ENCODE measurements at regions not wholly inside any gene's neighbourhood (a gene's known extent, or its start where the extent isn't known, plus 50 kb on each side); places are given as distances from the start of the nearest gene placed in this dataset.

GRCh38 chr16:75836347-75837010, 110.2 kb upstream of the CPHXL start:
- ChIA-PET CTCF (no interaction called here), POLR2A (no interaction called here)
- DNase-seq (ENCODE audit: extremely low spot score), result no peak
- no peak for TF ChIP-seq SP1 (IDR thresholded peaks at IDR 0.05)
- TF ChIP-seq ARNT (IDR thresholded peaks at IDR 0.05), result no peak
- no peak for TF ChIP-seq L3MBTL2 (conservative IDR thresholded peaks at IDR 0.05)
- no peak for TF ChIP-seq ELF4 (IDR thresholded peaks at IDR 0.05)
- TF ChIP-seq TARDBP (IDR thresholded peaks at IDR 0.05), result no peak
- no peak for TF ChIP-seq NFRKB (IDR thresholded peaks at IDR 0.05)
- no peak for TF ChIP-seq HDGF (IDR thresholded peaks at IDR 0.05; ENCODE audit: borderline replicate concordance)
- TF ChIP-seq, protein P1, sequence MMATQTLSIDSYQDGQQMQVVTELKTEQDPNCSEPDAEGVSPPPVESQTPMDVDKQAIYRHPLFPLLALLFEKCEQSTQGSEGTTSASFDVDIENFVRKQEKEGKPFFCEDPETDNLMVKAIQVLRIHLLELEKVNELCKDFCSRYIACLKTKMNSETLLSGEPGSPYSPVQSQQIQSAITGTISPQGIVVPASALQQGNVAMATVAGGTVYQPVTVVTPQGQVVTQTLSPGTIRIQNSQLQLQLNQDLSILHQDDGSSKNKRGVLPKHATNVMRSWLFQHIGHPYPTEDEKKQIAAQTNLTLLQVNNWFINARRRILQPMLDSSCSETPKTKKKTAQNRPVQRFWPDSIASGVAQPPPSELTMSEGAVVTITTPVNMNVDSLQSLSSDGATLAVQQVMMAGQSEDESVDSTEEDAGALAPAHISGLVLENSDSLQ (IDR thresholded peaks at IDR 0.05), result no peak
- TF ChIP-seq FOXA1 (IDR thresholded peaks at IDR 0.05), result no peak
- TF ChIP-seq BHLHE40 (IDR thresholded peaks at IDR 0.05; ENCODE audit: borderline replicate concordance), result no peak
- TF ChIP-seq SUZ12 (IDR thresholded peaks at IDR 0.05), result no peak
- TF ChIP-seq ZNF384 (IDR thresholded peaks at IDR 0.05), result no peak
- no peak for TF ChIP-seq FOXK2 (IDR thresholded peaks at IDR 0.05)
- no peak for TF ChIP-seq CTBP1 (IDR thresholded peaks at IDR 0.05; ENCODE audit: borderline replicate concordance)
- TF ChIP-seq LEF1 (IDR thresholded peaks at IDR 0.05; ENCODE audit: borderline replicate concordance), result no peak
- TF ChIP-seq FOXM1 (IDR thresholded peaks at IDR 0.05; ENCODE audit: borderline replicate concordance), result no peak

DNA sequence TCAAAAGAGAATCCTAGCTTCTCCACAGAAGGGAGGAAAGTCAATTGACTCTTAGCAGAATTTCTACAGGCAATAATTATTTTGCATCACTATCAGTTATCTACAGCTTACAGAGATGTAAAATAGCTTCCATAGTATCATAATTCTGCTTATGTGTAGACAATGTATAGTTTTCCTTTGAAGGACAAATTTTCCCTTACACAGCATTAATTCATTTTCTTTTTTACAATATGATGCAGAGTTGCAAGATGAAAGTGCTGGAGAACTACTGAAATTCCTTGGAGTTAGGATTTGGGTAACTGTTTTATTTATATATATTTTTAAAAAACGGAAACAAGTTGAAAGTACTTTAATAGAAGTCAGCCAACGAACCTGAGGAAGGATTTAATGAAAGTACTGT, 111.0 kb upstream of the CPHXL start:
- no peak for DNase-seq (ENCODE audit: extremely low spot score)
- TF ChIP-seq ELF4 (IDR thresholded peaks at IDR 0.05), result no peak
- TF ChIP-seq FOXA1 (IDR thresholded peaks at IDR 0.05), result no peak
- POLR2A ChIA-PET, result no interaction called here
- CTCF ChIA-PET, result no interaction called here

DNA sequence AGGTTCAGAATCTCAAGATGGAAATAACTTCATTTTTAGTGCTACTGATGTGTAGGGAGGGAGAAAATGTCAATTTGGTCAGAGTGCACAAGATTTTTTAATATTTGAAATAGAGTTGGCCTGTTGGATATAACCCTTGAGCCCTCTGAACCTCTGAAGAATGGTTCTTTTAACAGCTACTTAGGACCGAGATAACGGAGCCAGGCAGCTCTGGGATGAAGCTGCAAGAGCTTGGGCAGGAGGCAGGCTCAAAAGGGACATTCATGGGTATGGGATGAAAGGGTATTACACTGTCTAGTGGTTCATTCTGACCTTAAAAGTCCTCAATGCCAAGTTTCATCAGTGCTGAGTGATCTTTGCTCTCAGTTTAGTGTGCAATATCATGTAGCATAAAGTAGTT, 111.4 kb upstream of the CPHXL start:
- no peak for DNase-seq (ENCODE audit: extremely low spot score)
- ChIA-PET CTCF (no interaction called here), POLR2A (no interaction called here)
- no peak for TF ChIP-seq TARDBP (IDR thresholded peaks at IDR 0.05)
- no peak for TF ChIP-seq L3MBTL2 (conservative IDR thresholded peaks at IDR 0.05)
- TF ChIP-seq LEF1 (IDR thresholded peaks at IDR 0.05; ENCODE audit: borderline replicate concordance), result no peak

DNA sequence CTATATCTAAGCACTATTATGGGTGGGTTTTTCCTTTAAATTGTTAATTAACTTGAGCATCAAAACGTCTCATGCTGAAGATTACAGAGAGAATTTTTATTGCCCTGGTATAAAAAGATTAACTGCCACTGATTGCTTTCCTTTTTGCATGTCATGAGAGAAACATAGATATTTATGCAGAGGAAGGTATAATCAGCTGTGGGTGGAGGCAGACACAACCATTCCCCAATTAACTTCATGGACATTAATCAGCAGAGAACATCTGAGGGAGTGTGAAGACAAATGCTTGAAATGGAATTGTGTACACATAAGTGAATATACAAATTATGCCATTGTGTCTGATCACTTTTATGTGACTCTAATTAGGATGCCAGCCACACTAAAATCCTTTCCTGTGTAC, 115.2 kb upstream of the CPHXL start:
- no peak for DNase-seq (ENCODE audit: extremely low spot score)
- ChIA-PET CTCF (no interaction called here), POLR2A (no interaction called here)
- no peak for TF ChIP-seq BHLHE40 (IDR thresholded peaks at IDR 0.05; ENCODE audit: borderline replicate concordance)
- TF ChIP-seq ZNF384 (IDR thresholded peaks at IDR 0.05), result no peak
- TF ChIP-seq L3MBTL2 (conservative IDR thresholded peaks at IDR 0.05), result no peak
- TF ChIP-seq CTBP1 (IDR thresholded peaks at IDR 0.05; ENCODE audit: borderline replicate concordance), result no peak
- TF ChIP-seq NFRKB (IDR thresholded peaks at IDR 0.05), result no peak
- TF ChIP-seq TARDBP (IDR thresholded peaks at IDR 0.05), result no peak
- TF ChIP-seq SP1 (IDR thresholded peaks at IDR 0.05), result no peak
- TF ChIP-seq LEF1 (IDR thresholded peaks at IDR 0.05; ENCODE audit: borderline replicate concordance), result no peak
- no peak for TF ChIP-seq FOXK2 (IDR thresholded peaks at IDR 0.05)
- TF ChIP-seq HDGF (IDR thresholded peaks at IDR 0.05; ENCODE audit: borderline replicate concordance), result no peak
- TF ChIP-seq FOXA1 (IDR thresholded peaks at IDR 0.05), result no peak

DNA sequence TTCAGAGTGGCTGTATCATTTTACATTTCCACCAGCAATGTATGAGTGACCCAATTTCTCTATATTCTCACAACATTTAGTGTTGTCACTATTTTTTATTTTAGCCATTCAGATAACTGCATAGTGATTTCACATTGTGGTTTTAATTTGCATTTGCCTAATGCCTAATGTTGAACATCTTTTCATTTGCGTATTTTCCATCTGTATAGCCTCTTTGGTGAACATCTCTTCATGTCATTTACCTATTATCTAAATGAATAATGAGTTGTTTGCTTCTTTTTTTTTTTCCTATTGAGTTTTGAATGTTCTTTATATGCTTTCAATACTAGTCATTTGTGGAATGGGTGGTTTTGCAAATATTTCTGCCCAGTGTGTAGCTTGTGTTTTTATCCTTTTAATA, 120.9 kb upstream of the CPHXL start:
- no peak for TF ChIP-seq FOXM1 (IDR thresholded peaks at IDR 0.05; ENCODE audit: borderline replicate concordance)
- no peak for DNase-seq (ENCODE audit: extremely low spot score)
- ChIA-PET CTCF (no interaction called here), POLR2A (no interaction called here)

DNA sequence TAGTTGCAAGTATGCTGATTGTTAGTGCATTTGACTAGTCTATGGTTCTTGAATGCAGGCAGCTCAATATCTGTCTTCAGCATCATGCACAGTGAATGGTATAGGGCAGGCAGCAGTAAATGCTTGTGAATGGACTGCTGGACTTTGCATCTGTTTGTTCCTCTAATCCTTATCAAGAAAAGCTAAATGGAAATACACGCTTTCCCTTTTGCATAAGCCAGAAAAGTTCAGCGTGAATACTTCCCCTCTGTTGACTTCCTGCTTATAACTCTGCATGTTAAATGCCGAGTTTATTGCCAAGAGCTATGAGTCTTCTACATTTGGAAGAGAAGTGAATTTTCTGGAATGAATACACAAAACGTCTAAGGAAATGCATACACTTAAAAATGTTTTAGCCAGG, 127.9 kb upstream of the CPHXL start:
- ChIA-PET CTCF (no interaction called here), POLR2A (no interaction called here)
- no peak for TF ChIP-seq BHLHE40 (IDR thresholded peaks at IDR 0.05; ENCODE audit: borderline replicate concordance)
- no peak for TF ChIP-seq ZNF384 (IDR thresholded peaks at IDR 0.05)
- TF ChIP-seq, protein P1 (IDR thresholded peaks at IDR 0.05), result no peak
- TF ChIP-seq FOXK2 (IDR thresholded peaks at IDR 0.05), result no peak
- TF ChIP-seq SP1 (IDR thresholded peaks at IDR 0.05), result no peak
- TF ChIP-seq NFRKB (IDR thresholded peaks at IDR 0.05), result no peak
- TF ChIP-seq ELF4 (IDR thresholded peaks at IDR 0.05), result no peak
- TF ChIP-seq FOXM1 (IDR thresholded peaks at IDR 0.05; ENCODE audit: borderline replicate concordance), result no peak
- no peak for TF ChIP-seq FOXA1 (IDR thresholded peaks at IDR 0.05)
- TF ChIP-seq SUZ12 (IDR thresholded peaks at IDR 0.05), result no peak
- no peak for TF ChIP-seq HDGF (IDR thresholded peaks at IDR 0.05; ENCODE audit: borderline replicate concordance)
- TF ChIP-seq TARDBP (IDR thresholded peaks at IDR 0.05), result no peak
- TF ChIP-seq LEF1 (IDR thresholded peaks at IDR 0.05; ENCODE audit: borderline replicate concordance), result no peak
- TF ChIP-seq CTBP1 (IDR thresholded peaks at IDR 0.05; ENCODE audit: borderline replicate concordance), result no peak
- no peak for TF ChIP-seq L3MBTL2 (conservative IDR thresholded peaks at IDR 0.05)
- no peak for TF ChIP-seq ARNT (IDR thresholded peaks at IDR 0.05)
- DNase-seq (ENCODE audit: extremely low spot score), result no peak

DNA sequence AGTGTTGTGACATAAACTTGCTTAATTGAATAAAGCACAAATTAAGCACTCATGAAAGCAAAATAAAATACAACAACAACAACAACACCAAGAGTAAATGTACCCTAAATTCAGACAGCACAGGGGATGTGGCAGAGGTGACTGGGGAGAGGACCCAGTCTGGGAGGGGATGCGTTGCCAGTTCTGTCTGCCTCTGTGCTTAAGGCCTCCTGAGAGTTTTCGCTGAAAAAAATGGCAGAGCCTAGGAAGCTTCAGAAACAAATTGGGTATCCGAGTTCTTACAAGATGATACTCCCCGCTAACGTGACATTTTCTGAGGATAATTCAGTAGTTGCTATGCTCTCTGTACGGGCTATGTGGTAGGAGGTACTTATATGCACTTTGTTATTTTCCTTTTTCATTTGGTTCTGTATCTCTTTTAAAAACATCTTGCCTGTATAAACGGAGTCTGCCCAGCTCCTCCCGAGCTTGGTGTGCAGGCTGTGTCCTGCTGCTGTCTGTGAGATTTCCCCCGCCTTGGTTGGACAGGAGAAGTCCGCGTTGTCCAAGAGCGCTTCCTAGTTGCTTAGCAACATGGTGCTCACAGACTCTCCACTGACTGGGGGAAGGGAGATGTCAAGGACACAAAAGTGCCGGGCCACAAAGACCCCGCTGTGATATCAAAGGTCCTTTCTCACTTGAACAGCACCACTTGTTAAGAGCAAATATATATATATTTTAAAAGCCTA, 134.2 kb upstream of the CPHXL start:
- TF ChIP-seq FOXA1 (IDR thresholded peaks at IDR 0.05) (no peak), FOXK2 (IDR thresholded peaks at IDR 0.05) (no peak), LEF1 (IDR thresholded peaks at IDR 0.05; ENCODE audit: borderline replicate concordance) (no peak), ELF4 (IDR thresholded peaks at IDR 0.05) (no peak), CTBP1 (IDR thresholded peaks at IDR 0.05; ENCODE audit: borderline replicate concordance) (no peak)
- no peak for DNase-seq (ENCODE audit: extremely low spot score)
- ChIA-PET CTCF (no interaction called here), POLR2A (interaction anchor here (0.6 kb wide), 1 partner anchor 64 kb away, joined by 3 read pairs; no protein-coding TSS in a partner anchor)

All from HEK293T (cell line).